ENCODE measurements at regions not wholly inside any gene's neighbourhood (a gene's known extent, or its start where the extent isn't known, plus 50 kb on each side); places are given as distances from the start of the nearest gene placed in this dataset.

DNA sequence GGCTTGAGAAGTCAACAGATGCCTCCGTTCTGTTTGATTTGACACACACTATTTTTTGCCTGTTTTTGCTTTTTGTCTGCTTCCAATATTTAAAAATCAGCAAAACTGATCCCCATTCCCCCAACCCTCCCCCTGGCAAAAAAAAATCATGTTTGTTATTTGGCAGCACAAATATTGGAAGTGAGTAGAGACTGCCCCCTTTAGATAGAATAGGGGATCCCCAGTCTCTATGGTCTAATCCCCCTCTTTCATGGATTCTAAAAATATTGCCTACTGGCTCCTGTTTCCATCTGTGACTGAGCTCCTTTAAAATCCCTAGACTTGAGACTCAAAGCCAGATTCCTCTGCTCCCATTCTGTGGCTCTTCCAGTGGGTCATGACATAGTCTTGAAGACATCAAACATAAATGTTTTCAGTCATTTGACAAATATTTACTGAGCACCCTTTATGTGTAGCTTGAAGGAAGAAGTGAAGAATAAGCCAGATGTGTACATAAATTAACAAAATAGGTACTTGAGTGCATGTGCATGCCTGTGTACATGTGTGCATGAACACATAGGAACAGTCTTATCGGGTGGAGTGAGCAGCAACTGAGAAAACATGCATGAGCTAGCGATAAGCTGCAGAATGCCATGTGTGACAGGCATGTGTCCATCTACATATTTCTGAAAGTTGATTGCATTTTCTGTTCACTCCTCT lies 101.2 kb downstream of the SALL1 start:
- H3K4me1 Mint-ChIP-seq (ENCODE audit: low read depth): no peaks in the 10 kb centered on the region
- no peak overlapping the region for H3K27ac Mint-ChIP-seq
- no peak overlapping the region for H3K4me3 Mint-ChIP-seq
- H3K27me3 Mint-ChIP-seq (ENCODE audit: low read depth): no peaks in the 10 kb centered on the region
- no peaks in the 10 kb centered on the region for H3K9me3 Mint-ChIP-seq
- DNase-seq (ENCODE audit: low spot score): no peak
- no peaks in the 10 kb centered on the region for H3K36me3 Mint-ChIP-seq (ENCODE audit: low read depth)

DNA sequence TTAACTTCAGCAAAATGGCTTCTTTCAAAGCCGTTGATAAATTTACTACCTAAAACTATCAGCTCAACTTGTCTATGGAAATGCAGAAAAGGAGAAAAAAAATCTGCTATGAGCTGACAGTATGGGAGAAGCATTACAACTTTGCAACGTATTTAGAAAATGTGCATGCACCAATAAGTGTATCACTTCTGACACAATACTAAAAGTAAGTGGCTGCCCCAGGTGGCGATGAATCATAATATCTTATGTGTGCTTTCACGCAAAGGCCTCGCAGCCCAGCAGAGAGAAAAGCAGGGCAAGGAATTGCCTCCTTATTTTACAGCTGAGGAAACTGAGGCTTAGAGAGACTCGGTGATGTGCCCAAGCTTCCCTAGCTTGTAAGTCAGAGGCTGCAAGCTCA lies 101.8 kb downstream of the SALL1 start:
- no peak for DNase-seq (ENCODE audit: low spot score)
- Mint-ChIP-seq H3K27ac (no peak overlapping the region), H3K36me3 (ENCODE audit: low read depth) (no peaks in the 10 kb centered on the region), H3K4me1 (ENCODE audit: low read depth) (no peaks in the 10 kb centered on the region), H3K27me3 (ENCODE audit: low read depth) (no peaks in the 10 kb centered on the region), H3K4me3 (no peak overlapping the region), H3K9me3 (no peaks in the 10 kb centered on the region)

DNA sequence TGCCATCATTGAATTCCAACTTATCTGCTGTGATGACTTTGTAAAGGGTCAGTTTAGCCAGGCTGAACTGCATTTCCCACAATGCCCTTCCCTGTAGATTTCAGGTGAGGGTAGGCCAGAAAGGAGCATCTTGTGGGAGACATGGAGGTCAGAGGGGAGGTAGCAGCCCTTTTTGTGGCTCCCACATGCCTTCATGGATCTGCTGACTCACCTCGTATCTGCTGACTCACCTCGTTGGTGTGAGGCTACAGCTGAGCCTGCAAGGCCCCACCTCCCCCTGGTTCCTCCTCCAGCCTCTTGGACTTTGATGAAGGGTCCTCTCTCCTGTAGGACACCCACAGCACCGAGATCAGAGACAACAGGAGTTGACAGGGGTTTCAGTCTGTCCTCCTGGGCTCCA lies 102.5 kb downstream of the SALL1 start:
- Mint-ChIP-seq H3K36me3 (ENCODE audit: low read depth) (no peaks in the 10 kb centered on the region), H3K27me3 (ENCODE audit: low read depth) (no peaks in the 10 kb centered on the region), H3K4me3 (no peak overlapping the region)

DNA sequence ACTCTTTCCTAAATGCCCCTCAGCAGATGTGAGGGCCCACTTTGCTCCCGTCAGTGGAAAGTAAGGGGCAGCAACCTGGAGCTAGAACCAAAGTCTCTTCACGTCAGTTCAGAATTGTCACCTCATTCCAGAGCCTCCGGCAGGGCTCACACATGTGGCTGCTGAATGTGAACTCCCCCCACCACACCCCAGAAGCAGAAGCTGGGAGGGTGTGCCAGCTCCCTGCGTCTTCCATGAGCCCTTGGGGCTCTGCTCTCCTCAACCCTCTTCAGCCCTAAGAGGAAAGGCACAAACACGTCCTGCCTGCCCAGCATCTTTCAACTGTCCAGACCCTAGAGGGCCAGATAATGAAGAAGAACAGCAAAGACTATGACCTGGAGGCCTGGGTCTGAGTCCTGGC lies 105.3 kb downstream of the SALL1 start:
- no peak for DNase-seq (ENCODE audit: low spot score)
- Mint-ChIP-seq H3K27ac (no peak overlapping the region), H3K36me3 (ENCODE audit: low read depth) (no peaks in the 10 kb centered on the region), H3K4me3 (no peak overlapping the region), H3K9me3 (no peaks in the 10 kb centered on the region), H3K4me1 (ENCODE audit: low read depth) (no peaks in the 10 kb centered on the region), H3K27me3 (ENCODE audit: low read depth) (no peaks in the 10 kb centered on the region)

More for the DNA sequence above, 102.5 kb downstream of the SALL1 start:
- no peaks in the 10 kb centered on the region for H3K4me1 Mint-ChIP-seq (ENCODE audit: low read depth)
- DNase-seq (ENCODE audit: low spot score): no peak
- no peak overlapping the region for H3K27ac Mint-ChIP-seq
- H3K9me3 Mint-ChIP-seq: no peaks in the 10 kb centered on the region

DNA sequence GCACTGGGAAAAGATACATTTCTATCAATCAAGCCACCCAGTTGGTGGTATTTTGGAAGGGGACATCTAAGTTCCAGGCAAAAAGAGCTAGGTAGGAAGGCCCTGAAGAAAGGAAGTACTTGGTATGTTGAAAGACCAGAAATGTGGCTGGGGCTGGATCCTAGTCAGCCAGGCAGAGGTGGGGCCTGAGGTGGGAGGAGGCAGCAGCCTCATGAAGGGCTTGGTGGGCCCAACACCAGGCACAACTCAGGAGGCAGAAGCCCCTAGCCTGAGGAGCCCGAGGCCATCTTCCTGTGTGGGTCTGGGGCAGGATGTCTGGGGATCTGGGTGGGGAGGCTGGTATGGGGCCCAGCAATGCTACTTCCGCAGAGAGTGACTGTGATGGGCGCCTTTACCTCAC lies 105.9 kb downstream of the SALL1 start:
- Mint-ChIP-seq H3K27ac (no peak overlapping the region), H3K36me3 (ENCODE audit: low read depth) (no peaks in the 10 kb centered on the region), H3K9me3 (no peaks in the 10 kb centered on the region), H3K4me1 (ENCODE audit: low read depth) (no peaks in the 10 kb centered on the region), H3K27me3 (ENCODE audit: low read depth) (no peaks in the 10 kb centered on the region), H3K4me3 (no peak overlapping the region)
- DNase-seq (ENCODE audit: low spot score): no peak

DNA sequence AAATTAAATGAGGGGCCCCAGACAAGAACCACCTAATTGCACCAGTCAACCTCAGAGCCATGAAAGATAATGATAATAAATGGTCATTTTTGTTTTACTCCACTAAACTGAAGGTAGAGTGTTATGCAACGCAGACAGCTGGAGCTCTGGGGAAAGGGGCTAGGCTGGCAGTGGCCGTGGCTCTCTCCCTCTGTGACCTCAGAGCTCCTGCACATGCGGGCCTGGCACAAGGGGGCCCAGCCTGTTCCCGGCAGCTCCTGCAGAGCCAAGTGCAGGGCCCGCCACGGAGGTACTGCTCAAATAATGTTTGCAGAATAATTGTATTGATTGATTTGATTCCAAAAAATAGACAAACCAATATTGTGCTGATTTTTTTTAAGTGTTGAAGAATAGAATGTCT lies 109.5 kb downstream of the SALL1 start:
- Mint-ChIP-seq H3K27me3 (ENCODE audit: low read depth) (no peaks in the 10 kb centered on the region), H3K36me3 (ENCODE audit: low read depth) (no peaks in the 10 kb centered on the region), H3K4me3 (no peak overlapping the region), H3K4me1 (ENCODE audit: low read depth) (no peaks in the 10 kb centered on the region), H3K27ac (no peak overlapping the region), H3K9me3 (no peaks in the 10 kb centered on the region)
- no peak for DNase-seq (ENCODE audit: low spot score)

DNA sequence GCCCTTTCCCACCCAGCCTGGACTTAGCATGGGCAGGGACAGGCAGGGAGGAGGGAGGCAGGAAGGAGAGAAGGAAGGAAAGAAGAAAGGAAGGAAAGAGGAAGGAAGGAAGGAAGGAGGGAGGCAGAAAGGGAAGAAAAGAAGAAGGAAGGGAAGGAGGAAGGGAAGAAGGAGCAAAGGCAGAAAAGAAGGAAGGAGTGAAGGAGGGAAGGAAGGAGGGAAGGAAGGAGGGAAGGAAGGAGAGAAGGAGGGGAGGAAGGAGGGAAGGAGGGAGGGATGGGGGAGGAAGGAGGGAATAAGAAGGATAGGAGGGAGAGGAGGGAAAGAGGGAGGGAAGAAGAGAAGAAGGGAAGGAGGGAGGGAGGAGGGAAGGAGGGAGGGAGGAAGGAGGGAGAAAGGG lies 110.4 kb downstream of the SALL1 start:
- no peak overlapping the region for H3K4me3 Mint-ChIP-seq
- no peak for DNase-seq (ENCODE audit: low spot score)
- no peaks in the 10 kb centered on the region for H3K4me1 Mint-ChIP-seq (ENCODE audit: low read depth)
- H3K27ac Mint-ChIP-seq: no peak overlapping the region
- no peaks in the 10 kb centered on the region for H3K36me3 Mint-ChIP-seq (ENCODE audit: low read depth)
- no peaks in the 10 kb centered on the region for H3K27me3 Mint-ChIP-seq (ENCODE audit: low read depth)
- no peaks in the 10 kb centered on the region for H3K9me3 Mint-ChIP-seq

DNA sequence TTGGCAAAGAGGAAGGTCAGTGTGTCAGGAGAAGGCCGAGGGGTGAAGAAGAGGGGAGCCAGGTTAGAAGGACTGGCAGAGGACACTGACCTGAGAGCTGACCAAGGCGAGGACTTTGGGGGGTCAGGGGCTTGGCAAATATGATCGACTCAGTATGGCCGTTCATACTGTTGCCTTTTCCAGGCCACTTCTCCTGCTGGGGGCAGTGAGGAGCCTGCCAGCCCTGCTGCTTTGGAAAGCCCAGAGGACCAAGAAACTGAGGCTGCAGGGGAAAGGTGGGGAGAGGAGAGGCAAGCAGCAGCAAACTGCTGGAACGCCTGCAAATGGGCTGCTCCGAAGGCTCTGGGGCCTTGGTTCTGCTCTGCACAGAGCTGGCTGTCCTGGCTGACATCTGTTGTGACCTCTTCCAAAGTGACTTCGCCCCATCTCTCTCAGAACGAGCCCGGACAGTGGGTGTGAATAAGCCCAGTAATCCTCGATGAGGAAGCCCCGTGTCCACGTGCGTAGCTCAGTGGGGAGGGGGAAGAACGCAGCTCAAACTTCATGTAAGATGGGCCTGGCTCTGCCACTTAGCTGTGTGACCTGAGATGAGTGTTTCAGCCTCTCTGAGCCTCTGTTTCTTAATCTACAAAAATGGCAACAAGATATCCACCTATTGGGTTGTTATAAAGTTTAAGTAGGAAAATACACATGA lies 111.3 kb downstream of the SALL1 start:
- H3K36me3 Mint-ChIP-seq (ENCODE audit: low read depth): no peaks in the 10 kb centered on the region
- no peaks in the 10 kb centered on the region for H3K9me3 Mint-ChIP-seq
- no peaks in the 10 kb centered on the region for H3K4me1 Mint-ChIP-seq (ENCODE audit: low read depth)
- H3K27ac Mint-ChIP-seq: no peak overlapping the region
- no peak for DNase-seq (ENCODE audit: low spot score)
- H3K27me3 Mint-ChIP-seq (ENCODE audit: low read depth): no peaks in the 10 kb centered on the region
- H3K4me3 Mint-ChIP-seq: no peak overlapping the region

DNA sequence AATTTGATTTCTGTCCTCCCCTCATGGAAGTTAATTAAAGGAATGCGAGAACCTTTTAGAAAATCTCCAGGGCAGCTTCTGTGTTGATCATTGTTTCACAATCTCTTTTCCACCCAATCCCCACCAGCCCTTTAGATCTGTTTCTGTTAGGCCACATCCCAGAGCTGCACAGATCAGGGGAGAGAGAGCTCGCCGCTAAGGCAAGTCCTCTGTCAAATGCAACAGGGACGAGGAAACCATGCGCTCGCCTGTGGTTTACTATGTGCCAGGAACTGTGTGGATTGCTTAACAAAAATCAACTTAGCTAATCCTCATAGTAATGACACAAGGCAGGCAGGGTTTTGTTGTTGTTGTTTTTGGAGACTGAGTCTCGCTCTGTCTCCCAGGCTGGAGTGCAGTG lies 115.4 kb downstream of the SALL1 start:
- Mint-ChIP-seq H3K27me3 (ENCODE audit: low read depth) (no peaks in the 10 kb centered on the region), H3K9me3 (no peaks in the 10 kb centered on the region), H3K4me1 (ENCODE audit: low read depth) (no peaks in the 10 kb centered on the region), H3K27ac (no peak overlapping the region), H3K4me3 (no peak overlapping the region), H3K36me3 (ENCODE audit: low read depth) (no peaks in the 10 kb centered on the region)
- DNase-seq (ENCODE audit: low spot score): no peak

DNA sequence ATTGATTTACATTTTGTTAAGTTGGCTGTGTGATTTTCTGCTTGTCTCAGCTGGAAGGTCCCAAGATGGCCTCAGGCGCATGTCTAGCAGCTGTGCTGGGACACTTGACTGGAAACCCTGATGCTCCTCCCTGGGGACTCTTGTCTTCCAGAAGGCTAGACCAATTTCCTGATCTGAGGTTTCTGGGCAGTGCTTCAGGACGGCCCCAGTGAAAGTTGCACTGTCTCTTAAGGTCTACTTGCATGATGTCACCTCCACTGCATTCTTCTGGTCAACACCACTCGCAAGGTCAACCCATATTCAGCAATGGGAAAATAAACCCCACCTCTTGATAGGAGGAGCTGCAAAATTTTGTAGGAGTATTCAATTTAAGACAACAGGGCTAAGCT lies 116.0 kb downstream of the SALL1 start:
- no peaks in the 10 kb centered on the region for H3K4me1 Mint-ChIP-seq (ENCODE audit: low read depth)
- DNase-seq (ENCODE audit: low spot score): no peak
- no peaks in the 10 kb centered on the region for H3K9me3 Mint-ChIP-seq
- H3K27ac Mint-ChIP-seq: no peak overlapping the region
- no peaks in the 10 kb centered on the region for H3K27me3 Mint-ChIP-seq (ENCODE audit: low read depth)
- no peak overlapping the region for H3K4me3 Mint-ChIP-seq
- no peaks in the 10 kb centered on the region for H3K36me3 Mint-ChIP-seq (ENCODE audit: low read depth)

DNA sequence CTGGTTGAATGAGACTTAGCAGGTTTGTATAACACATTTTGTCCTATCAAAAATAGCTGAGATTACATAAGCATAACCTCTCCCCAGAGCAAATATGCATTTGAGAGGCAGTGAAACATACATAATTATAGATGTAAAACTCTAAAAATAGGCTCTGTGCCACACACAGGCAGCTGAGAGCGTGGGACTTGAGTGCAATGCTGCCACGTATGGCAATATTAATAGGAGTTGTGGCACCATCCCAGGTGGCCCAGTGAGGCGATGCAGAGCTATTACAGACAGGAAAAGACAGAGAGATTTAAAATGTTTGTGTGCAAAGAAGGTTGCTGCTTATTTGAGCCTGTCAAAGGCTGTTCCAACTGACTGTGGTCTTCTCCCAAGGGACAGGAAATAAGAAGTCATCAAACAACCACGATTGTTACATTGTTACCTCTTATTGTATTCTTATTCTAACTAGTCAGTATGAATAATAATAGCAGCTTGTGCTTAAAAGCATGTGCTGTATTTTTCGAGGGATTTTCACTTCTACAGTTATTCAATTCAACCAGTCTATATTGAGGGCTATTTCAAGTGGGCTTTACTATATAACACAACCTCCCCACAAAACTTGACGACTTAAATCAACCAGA lies 116.5 kb downstream of the SALL1 start:
- no peaks in the 10 kb centered on the region for H3K9me3 Mint-ChIP-seq
- DNase-seq (ENCODE audit: low spot score): no peak
- H3K4me1 Mint-ChIP-seq (ENCODE audit: low read depth): no peaks in the 10 kb centered on the region
- no peak overlapping the region for H3K27ac Mint-ChIP-seq
- no peaks in the 10 kb centered on the region for H3K36me3 Mint-ChIP-seq (ENCODE audit: low read depth)
- H3K4me3 Mint-ChIP-seq: no peak overlapping the region
- no peaks in the 10 kb centered on the region for H3K27me3 Mint-ChIP-seq (ENCODE audit: low read depth)

DNA sequence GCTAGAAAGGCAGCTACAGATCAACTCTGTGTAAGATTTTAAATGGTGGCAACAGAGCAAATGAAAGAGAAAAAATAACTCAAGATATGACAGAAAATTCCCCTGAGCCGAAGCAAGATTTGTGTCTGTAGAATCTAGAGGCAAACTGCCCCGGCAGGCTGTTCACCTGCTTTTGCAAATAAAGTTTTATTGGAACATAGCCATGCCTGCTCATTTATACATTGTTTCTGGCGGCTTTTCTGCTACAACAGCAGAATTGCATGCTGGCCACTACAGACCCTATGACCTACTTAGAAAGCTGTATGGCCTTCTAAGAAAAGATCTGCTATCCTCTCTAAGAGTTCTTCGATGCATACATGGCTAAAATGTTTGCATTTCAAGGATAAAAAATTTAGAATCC lies 119.5 kb downstream of the SALL1 start:
- H3K27ac Mint-ChIP-seq: no peak overlapping the region

DNA sequence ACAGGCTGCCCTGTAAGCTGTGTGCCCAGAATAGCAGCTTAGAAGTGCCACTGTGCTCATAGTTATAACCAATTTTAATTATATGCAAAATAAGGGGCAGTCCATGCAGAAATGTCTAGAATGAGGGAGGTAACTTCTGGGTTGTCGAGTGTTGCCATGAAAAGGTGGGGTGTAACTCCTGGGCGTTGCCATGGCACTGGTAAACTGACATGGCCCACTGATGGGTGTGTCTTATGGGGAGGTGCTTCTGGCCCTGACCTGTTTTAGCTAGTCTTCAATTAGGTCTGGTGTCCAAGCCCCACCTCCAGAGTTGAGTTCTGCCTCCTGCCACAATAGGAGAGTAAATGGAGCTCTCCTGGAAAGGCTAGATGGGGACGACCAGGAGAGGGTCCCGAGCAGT lies 120.6 kb downstream of the SALL1 start:
- Mint-ChIP-seq H3K9me3 (no peaks in the 10 kb centered on the region), H3K36me3 (ENCODE audit: low read depth) (no peaks in the 10 kb centered on the region), H3K27ac (no peak overlapping the region), H3K4me3 (no peak overlapping the region), H3K27me3 (ENCODE audit: low read depth) (no peaks in the 10 kb centered on the region), H3K4me1 (ENCODE audit: low read depth) (no peaks in the 10 kb centered on the region)
- DNase-seq (ENCODE audit: low spot score): no peak

More for the DNA sequence above, 119.5 kb downstream of the SALL1 start:
- no peaks in the 10 kb centered on the region for H3K36me3 Mint-ChIP-seq (ENCODE audit: low read depth)
- no peaks in the 10 kb centered on the region for H3K9me3 Mint-ChIP-seq
- no peaks in the 10 kb centered on the region for H3K27me3 Mint-ChIP-seq (ENCODE audit: low read depth)
- H3K4me3 Mint-ChIP-seq: no peak overlapping the region
- DNase-seq (ENCODE audit: low spot score): no peak
- H3K4me1 Mint-ChIP-seq (ENCODE audit: low read depth): no peaks in the 10 kb centered on the region

DNA sequence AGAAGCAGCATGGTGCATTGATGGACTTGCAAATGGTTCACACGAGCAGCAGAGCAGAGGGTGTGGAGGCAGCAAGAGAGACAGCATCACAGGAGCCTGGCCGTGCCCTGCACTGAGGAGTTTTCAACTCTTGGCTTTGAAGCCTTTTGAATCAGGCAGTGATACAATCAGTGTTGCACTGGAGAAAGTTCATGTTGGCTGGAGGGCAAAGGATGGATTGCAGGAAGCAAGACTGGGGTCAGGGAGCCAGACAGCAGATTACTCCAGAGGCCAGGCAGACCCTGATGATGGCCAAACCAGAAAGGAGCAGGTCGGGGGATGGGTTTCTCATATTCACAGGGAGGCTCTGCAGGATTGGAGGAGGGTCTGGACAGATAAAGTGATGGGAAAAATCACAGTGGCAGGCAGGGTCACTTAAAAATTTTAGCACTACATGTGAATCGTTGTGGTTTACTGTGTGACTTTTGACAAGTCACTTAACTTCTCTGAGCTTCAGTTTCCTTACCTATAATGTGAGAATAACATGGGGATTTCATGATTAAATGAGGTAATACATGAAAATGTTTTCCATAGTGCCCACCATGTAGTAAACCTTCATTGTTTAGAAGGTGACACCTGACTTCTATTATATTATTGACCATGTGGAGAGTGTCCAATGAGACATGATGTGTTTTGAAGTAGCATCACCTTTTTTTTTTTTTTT lies 125.3 kb downstream of the SALL1 start:
- no peaks in the 10 kb centered on the region for H3K36me3 Mint-ChIP-seq (ENCODE audit: low read depth)
- no peak overlapping the region for H3K27ac Mint-ChIP-seq
- no peak overlapping the region for H3K4me3 Mint-ChIP-seq
- H3K27me3 Mint-ChIP-seq (ENCODE audit: low read depth): no peaks in the 10 kb centered on the region
- H3K9me3 Mint-ChIP-seq: no peaks in the 10 kb centered on the region
- DNase-seq (ENCODE audit: low spot score): no peak
- H3K4me1 Mint-ChIP-seq (ENCODE audit: low read depth): no peaks in the 10 kb centered on the region

Measured in T-helper 2 cell treated with Interferon-gamma antibody and Interleukin-4, amounts not matched to agents 5 μg/mL and 100 μg/mL, for 36 hours (primary cell).